C4-2B (cell line): ENCODE measurements at regions not wholly inside any gene's neighbourhood (a gene's known extent, or its start where the extent isn't known, plus 50 kb on each side); places are given as distances from the start of the nearest gene placed in this dataset.

Experiments used
- CTCF ChIP-seq: fragments of 450-650 bp; conservative IDR thresholded peaks from 2 replicates; pipeline ENCODE4 v1.5.1; 2017; ENCODE audit warnings: mild to moderate bottlenecking
- ZFX ChIP-seq: fragments of 450-650 bp; IDR thresholded peaks from 2 replicates; pipeline ENCODE4 v1.6.1; 2017

- TF ChIP-seq CTCF (no peak), ZFX (no peak)
These were observed 74.2 kb upstream of the BMP2 start for GRCh38 chr20:6693178-6693807.
